ELF-1 (cell line): ENCODE measurements at regions not wholly inside any gene's neighbourhood (a gene's known extent, or its start where the extent isn't known, plus 50 kb on each side); places are given as distances from the start of the nearest gene placed in this dataset.
"Not testable (repeated sequence)": the region's sequence is repeated elsewhere in the genome, so short reads cannot be mapped to it uniquely, and the experiment has no call there.

Experiments
- DNase-seq: peaks from one replicate; pipeline ENCODE4 v3.0.0-alpha.2; 2016; ENCODE audit warnings: low read depth, low spot score

GRCh38 chr7:94173436-94173835 lies 169.3 kb upstream of the BET1 start:
- DNase-seq, result no peak

- no peak for DNase-seq
Observed at GRCh38 chr7:94174375-94174774, 170.2 kb upstream of the BET1 start.

- DNase-seq, result no peak
Observed at GRCh38 chr7:94174956-94175355, 170.8 kb upstream of the BET1 start.

GRCh38 chr7:94176694-94177200 lies 172.6 kb upstream of the BET1 start:
- no peak for DNase-seq

- no peak for DNase-seq
Observed at GRCh38 chr7:94177441-94177840, 173.3 kb upstream of the BET1 start.

GRCh38 chr7:94178230-94178629 lies 174.1 kb upstream of the BET1 start:
- DNase-seq, result no peak

GRCh38 chr7:94179466-94179865 lies 175.3 kb upstream of the BET1 start:
- DNase-seq, result no peak

GRCh38 chr7:94182066-94182465 lies 177.9 kb upstream of the BET1 start:
- no peak for DNase-seq

- DNase-seq, result no peak
Observed at GRCh38 chr7:94182721-94183120, 178.6 kb upstream of the BET1 start.

- DNase-seq, result peak; percentile 10
Observed at GRCh38 chr7:94183289-94183749, 179.2 kb upstream of the BET1 start.

- no peak for DNase-seq
Observed at GRCh38 chr7:94183891-94184290, 179.7 kb upstream of the BET1 start.

GRCh38 chr7:94188350-94188749 lies 184.2 kb upstream of the BET1 start:
- no peak for DNase-seq

GRCh38 chr7:94190599-94191061 lies 186.5 kb upstream of the BET1 start:
- no peak for DNase-seq

GRCh38 chr7:94194426-94194825 lies 190.3 kb upstream of the BET1 start:
- not testable (repeated sequence) for DNase-seq

- DNase-seq, result no peak
Observed at GRCh38 chr7:94195201-94195600, 191.0 kb upstream of the BET1 start.

GRCh38 chr7:94195813-94196212 lies 191.7 kb upstream of the BET1 start:
- no peak for DNase-seq

GRCh38 chr7:94205529-94205928 lies 189.2 kb upstream of the COL1A2 start:
- no peak for DNase-seq

GRCh38 chr7:94206295-94206694 lies 188.4 kb upstream of the COL1A2 start:
- no peak for DNase-seq

- no peak for DNase-seq
Observed at GRCh38 chr7:94212160-94212559, 182.5 kb upstream of the COL1A2 start.

GRCh38 chr7:94216944-94217461 lies 177.7 kb upstream of the COL1A2 start:
- DNase-seq, result no peak

- no peak for DNase-seq
Observed at GRCh38 chr7:94217766-94218165, 176.9 kb upstream of the COL1A2 start.

GRCh38 chr7:94222516-94222915 lies 172.2 kb upstream of the COL1A2 start:
- no peak for DNase-seq

GRCh38 chr7:94223375-94224084 lies 171.2 kb upstream of the COL1A2 start:
- peak; percentile 82 for DNase-seq
